ENCODE measurements at regions not wholly inside any gene's neighbourhood (a gene's known extent, or its start where the extent isn't known, plus 50 kb on each side); places are given as distances from the start of the nearest gene placed in this dataset.

GRCh38 chr5:158322620-158323019 is 463.7 kb upstream of the CLINT1 start:
- TF ChIP-seq CTCF (IDR thresholded peaks at IDR 0.05) (no peak), POLR2A (IDR thresholded peaks at IDR 0.05) (no peak)
